SK-N-DZ (cell line): ENCODE measurements at regions not wholly inside any gene's neighbourhood (a gene's known extent, or its start where the extent isn't known, plus 50 kb on each side); places are given as distances from the start of the nearest gene placed in this dataset.

ENCODE experiments used
- DNase-seq: peaks from one replicate; pipeline ENCODE4 v3.0.0-alpha.2; 2015; ENCODE audit warnings: low spot score

DNA sequence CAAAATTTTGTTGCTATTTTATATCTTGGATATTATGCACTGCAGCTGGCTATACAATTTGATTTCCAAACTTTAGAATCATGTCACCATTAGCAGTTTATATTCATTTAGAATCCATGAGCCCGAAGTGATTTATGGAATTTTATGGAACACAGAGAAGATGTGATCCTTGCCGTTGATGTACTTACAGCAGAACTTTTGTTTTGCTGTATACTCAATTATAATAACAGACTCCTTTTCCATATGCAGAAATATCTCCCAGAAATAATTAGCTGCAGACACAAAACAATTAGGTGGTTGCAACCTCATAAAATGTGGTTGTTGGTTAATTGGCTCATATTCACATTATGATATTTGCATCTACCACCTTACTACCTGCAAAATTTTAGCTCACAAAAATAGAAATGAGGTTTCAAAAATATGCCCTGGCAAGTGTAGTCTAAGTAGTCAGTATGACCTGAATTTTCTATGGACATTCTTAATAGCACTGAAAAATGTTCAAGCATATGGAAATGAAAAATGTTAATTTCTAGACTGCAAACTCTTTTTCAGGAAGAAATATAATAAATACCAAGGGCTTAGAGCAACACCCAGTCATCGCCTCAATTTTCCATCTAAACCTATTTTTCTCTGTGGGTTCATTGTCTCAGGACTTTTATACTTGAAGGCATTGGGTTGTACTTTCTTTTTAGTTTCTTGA lies 997.6 kb downstream of the MCTP2 start:
- DNase-seq: no peak

DNA sequence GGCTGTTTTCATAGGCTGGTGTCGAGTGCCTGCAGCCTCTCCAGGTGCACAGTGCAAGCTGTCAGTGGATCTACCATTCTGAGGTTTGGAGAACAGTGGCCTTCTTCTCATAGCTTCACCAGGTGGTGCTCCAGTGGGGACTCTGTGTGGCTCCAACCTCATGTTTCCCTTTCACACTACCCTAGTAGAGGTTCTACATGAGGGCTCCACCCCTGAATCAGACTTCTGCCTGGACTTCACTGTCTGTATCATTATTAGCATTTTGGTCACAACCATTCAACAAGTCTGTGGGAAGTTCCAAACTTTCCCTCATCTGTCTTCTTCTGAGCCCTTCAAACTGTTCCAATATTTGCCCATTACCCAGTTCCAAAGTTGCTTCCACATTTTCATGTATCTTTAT lies 1003.7 kb downstream of the MCTP2 start:
- DNase-seq: no peak

DNA sequence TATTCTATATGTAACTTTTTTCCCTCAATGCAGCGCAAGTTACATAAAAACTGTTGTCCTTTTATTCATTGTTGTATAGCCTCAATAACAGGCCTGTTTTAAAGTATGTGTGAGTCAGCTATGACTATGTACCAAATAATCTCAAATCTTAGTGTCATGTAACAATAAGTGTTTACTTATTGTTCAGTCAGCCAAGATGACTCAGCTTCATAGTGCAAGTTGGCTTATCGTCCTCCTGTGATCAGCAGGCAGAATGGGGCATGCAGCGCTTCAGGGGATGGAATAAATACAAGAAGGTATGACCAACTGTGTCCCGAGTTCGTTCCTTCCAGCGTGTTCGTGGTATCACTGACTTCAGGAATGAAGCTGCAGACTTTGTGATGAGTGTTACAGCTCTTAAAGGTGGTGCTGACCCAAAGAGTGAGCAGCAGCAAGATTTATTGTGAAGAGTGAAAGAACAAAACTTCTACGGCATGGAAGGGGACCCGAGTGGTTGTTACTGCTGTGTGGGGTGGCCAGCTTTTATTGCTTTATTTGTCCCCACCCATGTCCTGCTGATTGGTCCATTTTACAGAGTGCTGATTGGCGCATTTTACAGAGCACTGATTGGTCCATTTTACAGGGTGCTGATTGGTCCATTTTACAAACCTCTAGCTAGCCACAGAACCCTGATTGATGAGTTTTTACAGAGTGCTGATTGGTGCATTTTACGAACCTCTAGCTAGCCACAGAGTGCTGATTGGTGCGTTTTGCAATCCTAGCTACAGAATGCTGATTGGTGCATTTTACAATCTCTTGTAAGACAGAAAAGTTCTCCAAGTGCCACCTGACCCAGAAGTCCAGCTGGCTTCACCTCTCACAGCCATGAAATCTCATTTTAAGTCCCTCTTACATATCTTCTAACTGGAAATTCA lies 1016.0 kb downstream of the MCTP2 start:
- no peak for DNase-seq

DNA sequence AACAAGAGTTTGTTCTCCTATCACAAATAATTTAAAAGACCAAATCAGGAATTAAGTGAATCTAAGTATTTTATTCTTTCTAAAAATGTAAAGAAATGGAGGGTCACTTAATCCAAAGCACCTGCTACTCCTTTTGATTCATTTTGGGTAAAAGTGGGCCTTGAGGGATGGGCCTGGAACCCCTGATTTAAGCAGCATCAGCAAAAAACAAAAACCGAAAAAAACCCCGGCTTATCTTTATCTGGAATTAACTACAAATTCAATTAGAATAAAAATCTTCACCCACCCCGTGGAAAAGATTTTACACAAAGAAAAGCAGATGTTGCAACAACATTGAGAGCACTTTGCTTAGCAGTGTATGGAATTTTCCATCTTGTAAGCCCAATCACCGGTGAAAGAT lies 1018.2 kb downstream of the MCTP2 start:
- DNase-seq: no peak

DNA sequence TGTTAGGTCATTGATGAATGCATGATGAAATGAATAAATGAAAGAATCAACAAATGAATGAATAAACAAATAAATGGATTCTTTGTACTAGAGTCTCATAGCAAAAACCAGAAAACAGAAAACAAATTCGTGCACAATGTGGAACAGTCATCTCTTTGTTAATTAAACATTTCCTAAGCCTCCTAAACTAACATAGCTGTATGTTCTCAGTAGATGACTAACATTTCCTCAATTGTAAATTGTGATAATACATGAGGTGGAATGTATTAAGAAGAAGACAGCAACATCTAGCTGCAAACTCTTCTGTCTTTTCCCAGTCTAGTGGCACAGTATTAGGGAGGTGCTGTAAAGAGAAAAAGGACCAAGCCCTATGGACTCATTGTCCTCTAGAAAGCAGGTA lies 1021.0 kb downstream of the MCTP2 start:
- DNase-seq: no peak

DNA sequence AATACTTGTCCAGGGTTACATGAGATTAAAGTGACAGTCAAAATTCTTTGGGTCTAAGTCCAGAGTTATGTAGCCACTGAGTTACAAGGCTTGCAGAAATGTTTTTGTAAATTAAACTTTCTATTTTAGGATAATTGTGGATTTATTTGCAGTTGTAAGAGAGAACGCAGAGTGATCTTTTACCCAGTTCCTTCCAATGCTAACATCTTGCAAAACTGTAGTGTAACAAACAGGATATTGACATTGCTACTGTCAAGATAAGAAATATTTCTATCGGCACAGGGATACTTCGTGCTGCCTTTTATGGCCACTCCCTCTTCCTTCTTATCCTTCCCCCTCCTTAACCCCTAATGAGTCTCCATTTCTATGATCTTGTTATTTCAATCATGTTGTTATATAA lies 1022.9 kb downstream of the MCTP2 start:
- DNase-seq: no peak

DNA sequence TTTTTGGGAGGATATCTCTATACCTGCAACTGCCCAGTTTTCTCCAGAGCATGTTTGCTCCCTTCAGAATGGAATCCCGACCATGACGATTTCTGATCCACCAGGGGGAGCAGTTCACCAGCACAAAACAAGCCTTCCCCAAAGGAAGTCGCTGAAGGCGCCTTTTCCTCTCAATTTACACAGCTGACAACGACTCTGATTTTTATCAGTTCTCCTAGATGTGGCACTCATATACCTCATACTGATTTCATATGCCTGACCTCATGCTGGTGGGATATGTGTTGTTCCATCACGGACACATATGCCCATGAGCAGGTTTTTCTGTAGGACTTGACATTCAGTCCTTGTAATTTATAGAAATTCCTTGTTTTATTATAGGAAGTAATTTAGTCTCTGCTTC lies 1028.2 kb downstream of the MCTP2 start:
- DNase-seq: peak; percentile 68

DNA sequence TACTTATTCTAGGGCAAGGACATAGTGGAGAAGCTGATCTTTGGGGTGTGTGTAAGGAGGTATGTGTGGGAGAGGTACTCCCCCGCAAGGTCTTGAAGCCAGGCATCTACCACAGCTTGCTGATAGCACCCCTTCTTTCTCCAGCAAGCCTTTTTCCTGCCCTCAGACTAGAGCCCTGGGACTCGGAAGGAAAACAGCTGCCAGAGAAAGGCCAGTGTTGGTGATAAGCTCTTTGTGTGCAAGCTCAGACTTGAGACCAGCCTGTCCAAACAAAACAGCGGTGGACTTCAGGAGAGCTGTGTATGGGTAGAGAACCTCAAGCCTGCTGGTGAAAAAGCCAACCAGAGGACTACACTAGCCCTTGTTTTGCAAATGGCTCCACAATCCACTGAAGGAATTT lies 1028.6 kb downstream of the MCTP2 start:
- DNase-seq: no peak

DNA sequence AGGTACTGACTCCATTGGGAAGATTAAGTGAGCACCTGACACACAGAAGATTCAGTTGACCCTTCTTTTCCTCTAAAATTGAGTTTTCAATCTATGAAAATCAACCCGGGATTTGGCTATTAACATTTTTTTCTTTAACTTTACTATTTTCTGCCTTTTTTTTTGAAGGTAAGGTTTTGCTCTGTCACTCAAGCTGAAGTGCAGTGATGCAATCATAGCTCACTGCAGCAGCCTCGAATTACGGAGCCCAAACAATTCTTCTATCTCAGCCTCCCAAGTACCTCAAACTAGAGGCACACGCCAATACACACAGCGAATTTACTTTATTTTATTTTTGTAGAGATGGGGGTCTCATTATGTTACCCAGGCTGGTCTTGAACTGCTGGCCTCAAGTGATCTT lies 1029.5 kb downstream of the MCTP2 start:
- no peak for DNase-seq

DNA sequence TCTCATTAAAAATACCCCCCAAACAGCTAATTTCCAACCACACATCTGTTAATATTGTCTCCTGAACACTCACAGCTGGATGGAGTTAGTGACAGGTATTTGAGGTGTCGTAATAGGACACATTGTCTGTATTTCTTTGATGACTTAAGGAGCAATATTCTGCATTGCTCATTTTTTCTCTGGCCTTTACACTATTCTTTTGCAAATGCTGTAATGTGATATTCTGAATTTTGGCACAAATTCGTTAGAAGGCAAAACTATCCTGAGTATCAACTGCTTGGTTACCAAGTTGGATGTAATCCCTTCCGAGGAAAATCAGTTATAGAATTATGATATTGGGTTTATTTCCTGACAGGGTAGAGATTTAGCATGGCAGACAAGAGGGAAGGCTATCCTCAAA lies 1030.2 kb downstream of the MCTP2 start:
- DNase-seq: no peak

DNA sequence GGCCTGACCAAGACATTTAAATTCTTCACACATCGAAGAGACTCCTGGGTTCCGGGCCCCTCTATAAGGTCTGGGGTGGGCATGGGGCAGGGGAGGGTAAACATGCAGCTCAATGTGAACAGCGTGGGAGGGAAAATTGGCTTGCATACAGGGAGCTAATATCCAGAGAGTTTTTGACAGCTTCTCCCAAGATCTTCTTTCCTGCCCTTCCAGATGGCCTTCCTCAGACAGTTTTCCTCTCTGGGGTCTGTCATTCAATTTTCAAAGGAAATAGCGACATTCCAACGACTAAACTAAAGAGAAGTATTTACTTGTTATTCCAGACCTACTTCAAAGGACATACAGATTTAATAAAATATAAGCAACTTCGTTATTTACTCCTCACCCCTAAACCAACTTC lies 1030.6 kb downstream of the MCTP2 start:
- DNase-seq: no peak

DNA sequence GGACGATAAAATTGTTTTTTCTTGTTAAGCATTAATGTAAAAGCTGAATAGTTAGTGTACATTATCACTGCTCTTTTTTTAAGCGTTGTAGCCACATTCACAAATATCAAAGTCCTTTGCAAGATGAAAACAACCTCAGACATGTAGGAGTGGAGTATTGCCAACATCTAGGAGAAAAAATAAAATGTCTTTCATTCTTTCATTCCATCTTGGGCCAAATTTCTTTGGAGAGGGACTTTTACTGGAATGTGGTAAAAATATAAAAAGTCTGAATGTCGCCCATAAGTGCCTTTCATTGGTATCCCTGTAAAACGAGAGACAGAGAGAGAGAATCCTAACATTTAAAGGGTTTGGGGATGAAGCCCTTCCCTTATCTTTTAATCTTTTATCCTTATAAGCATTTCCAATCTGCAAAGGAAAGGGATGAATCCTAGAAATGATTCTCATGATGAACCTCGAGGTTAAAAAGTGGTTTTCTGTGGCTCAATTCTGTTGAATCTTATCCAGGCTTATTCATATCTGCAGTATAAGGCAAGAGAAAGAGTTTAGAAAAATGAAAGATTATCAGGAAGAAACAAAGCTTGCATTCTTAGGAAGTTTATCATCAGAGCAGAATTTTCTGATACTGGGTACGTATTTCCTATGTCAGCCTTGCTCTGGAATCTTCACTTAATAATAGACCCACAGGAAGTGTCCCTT lies 1031.7 kb downstream of the MCTP2 start:
- no peak for DNase-seq

DNA sequence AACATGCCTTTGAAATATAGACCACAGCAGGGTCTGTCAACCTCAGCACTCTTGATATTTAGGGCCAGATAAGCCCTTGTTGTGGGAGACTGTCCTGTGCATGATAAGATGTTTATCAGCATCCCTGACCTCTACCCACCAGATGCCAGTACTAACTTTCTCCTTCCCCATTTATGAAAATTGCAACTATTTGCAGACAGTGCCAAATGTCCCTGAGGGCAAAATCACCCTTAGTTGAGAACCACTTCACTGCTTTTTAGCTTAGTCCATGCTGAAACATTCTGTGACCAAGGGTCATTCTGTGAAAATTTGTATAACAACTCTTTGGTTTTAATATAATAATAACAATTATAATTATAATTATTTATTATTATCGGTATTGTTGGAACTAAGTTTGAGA lies 1032.4 kb downstream of the MCTP2 start:
- DNase-seq: no peak

DNA sequence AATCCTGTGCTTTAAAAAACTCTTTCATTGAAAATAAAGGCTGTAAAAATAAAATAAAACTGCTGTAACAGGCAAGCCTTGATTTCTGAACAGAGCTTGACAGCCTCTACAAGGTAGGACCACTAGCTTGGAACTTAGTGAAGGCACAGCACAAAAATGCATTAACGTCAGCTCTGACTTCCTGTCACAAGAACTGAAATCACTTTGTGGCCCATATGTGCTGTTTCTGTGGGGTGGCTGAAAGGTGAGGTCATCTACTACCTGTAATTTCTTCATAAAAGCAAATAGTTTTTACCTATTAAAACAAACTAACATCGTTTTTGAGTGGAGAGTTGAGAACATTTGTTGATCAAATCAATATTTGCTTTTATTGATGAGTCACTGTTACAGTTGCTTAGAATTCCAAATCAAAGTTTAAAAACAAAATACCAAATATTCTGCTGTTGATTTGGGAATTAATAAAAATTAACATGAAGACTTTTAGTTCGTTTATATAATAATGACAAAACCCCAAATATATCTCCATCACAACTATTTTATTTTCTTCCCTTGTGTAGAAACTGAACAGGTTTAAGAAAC lies 1034.1 kb downstream of the MCTP2 start:
- DNase-seq: no peak

DNA sequence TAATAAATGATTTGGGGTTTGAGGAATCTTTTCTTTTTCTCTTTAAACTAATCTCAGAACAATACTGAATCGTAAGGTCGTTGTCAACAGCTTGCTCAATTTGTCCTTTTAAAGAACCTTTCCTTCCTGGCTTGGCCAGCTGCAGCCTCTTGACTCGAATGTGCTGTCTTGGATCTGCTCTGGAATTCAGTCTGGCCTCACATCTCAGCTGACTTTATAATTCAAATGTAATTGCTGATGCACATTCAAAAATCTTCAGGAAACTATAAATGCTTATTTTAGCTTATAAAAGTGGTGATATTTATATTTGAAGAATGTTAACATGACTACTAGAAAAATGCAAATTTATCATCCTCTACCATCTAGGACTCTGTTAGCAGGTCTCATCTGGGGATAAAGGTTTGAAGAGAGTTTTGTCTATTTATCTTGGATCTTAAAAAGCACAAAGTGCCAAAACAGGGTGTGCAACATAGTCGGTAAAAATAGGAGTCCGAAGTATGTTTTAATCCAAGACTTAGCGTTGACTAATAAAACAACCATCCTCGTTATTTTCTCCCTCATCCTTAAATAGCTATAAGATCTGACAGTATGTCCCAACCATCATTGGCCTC lies 1035.2 kb downstream of the MCTP2 start:
- no peak for DNase-seq

DNA sequence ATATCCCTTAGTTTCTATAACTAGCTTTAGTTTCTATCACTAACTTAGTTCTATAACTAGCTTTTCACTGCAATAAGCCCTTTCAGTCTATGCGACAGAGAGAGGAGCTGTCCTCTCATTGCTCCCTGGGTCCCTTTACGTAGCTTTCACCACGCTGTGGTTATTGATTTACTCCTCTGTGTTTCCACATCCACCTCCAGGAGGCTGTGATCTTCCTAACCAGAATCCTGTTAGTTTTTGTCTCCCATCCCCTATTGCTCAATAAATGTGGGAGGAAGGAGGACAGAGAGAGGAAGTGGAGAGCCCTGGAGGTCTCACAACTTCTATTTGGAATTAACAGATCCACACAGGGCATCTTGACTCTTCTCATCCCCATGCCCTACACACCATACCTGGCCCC lies 1036.1 kb downstream of the MCTP2 start:
- no peak for DNase-seq

DNA sequence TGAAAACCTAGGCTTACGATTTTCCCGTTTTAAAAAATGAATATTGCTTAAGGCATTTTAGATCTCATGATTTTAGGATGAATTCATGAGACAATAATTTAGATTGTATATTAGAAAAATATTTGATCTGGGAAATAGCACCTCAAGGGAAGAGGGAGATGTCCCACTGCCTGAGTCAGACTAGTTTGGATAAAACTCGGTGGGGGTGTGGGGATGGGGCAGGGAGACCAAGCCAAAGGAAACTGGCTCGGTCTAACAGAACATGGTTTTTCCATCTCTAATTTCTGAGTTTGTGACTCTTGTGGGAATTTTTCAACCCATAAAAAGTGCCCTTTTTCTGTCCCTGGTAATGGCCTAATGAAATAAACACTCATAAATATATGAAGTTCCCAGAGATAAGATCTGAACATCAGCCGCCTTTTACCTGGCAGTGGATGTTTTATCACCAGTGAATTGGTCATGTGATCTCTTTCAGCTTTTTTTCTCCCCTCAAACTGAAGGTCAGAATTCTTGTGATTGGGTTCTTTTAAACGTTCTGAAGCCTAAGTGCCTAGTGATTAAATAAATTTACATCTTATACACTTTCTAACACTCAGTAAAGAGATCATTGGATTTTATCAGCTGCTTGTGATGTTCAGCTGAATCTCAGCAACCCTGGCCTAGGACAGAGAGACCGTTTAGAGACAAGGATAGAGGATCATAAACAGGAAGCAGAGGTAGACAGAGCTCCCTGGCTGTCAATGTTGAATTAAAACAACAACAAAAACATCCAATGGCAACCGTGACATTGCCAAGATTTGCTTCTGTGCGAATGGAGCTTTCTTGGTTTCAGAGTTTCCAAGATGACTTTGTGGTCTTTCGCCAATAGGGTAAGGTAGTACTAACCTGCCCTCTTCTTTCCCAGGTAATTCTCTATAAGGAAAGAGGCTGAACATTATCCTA lies 1038.2 kb downstream of the MCTP2 start:
- no peak for DNase-seq

DNA sequence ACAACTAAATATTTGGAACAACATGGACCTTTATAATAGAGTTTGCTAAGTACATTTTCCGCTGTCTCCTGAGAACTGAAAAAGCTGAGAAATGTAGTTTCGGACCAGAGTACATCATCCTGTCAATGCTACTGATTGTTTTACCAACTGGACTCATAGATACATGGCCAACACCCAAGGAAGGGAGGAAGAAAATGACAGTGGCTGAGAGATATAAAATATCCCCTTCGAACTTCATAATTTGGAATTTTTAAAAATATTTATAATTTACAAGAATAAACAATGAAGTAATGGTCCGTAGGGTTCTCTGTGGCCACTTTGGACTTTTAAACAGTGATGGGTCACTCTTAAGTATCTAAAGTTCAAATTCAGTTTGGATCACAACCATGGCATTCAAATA lies 1042.7 kb downstream of the MCTP2 start:
- DNase-seq: no peak

DNA sequence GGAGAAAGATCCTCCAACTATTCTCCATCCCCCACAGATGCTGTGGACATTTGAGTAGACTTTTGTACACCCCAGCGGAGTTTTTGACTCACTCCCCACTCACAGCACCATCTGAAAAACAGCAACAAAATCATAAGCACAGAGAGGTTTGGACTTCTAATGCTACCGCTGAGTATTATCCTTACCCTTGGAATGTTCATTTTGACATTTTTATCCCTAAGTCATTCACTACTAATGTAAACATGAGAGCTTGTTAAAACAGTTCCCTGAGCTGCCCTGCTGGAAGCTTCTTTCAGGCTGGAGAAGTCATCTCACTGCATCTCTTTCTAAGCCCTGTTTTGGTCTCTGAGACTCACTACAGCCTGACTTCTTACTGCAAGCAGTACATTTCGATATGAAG lies 1045.9 kb downstream of the MCTP2 start:
- no peak for DNase-seq

DNA sequence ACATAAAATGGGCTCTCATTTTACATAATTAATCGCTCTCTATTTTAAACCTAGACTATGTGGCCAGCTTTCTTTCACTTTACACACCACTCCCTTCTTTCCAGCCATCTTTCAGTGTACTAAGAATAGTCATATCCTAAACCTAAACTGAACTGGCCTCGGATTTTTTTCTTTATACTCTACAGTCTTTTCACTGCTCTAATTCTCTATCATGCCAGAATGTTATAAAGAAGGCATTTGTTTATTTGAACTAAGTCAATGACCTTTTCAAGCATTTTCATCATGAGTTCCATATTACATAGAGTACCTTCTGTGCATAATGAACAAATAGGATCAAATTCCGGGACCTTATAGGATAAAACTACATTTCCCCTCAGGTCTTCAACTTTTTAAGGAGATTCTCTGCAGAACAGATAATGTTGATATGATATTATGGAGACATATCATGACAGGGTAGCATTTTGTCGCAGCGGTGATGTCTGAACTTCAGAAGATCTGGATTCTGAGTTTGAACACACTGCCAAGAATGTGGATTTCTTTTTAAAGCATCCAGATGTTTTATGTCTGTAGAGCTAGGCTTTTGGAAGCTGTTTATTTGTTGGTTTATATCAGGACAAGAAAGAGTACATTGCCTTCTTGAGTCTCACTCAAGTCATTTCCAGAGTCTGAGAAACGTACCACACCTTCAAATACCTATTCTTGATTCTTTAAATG lies 1047.3 kb downstream of the MCTP2 start:
- no peak for DNase-seq
